CD4-positive, alpha-beta T cell (primary cell): ENCODE measurements at regions not wholly inside any gene's neighbourhood (a gene's known extent, or its start where the extent isn't known, plus 50 kb on each side); places are given as distances from the start of the nearest gene placed in this dataset.

Experiments
- ATAC-seq: fragments of 200-7000 bp; cut with Tn5 transposase; one replicate; pipeline ENCODE4 v1.10.0; 2022; ENCODE audit warnings: mild to moderate bottlenecking; ENCODE audit not compliant: poor library complexity
- CTCF ChIA-PET: fragments of 350-600 bp; sonication (Branson Sonifier 250); formaldehyde crosslinking; loops from one replicate; lab custom pipeline; 2021; ENCODE audit warnings: antibody characterized with exemption, inconsistent platforms; lab: Charles Lee
- POLR2A ChIA-PET: fragments of 350-600 bp; sonication (Branson Sonifier 250); formaldehyde crosslinking; loops from one replicate; lab custom pipeline; 2021; ENCODE audit warnings: antibody characterized with exemption, inconsistent platforms; lab: Charles Lee
- DNase-seq, 14 experiments: peaks; one replicate each; pipeline ENCODE4 v3.0.0-alpha.2; 2013 to 2020; ENCODE audit warnings: mixed read lengths in 2 of 14
- H3K27ac ChIP-seq, 2 donors: one replicate each; pipeline versions ENCODE4 v1.5.1 to v1.7.0; 2013; ENCODE audit warnings: low read length in 2 of 2, low read depth in 1 of 2, mild to moderate bottlenecking in 1 of 2
- H3K27me3 ChIP-seq, 2 experiments: 1 replicate in 1 of 2; 2 replicates in 1 of 2; pipeline versions ENCODE4 v1.6.1 to v1.7.0; 2013; ENCODE audit warnings: low read length in 2 of 2, control low read depth in 1 of 2, mild to moderate bottlenecking in 1 of 2, moderate library complexity in 1 of 2; ENCODE audit not compliant: insufficient read depth in 2 of 2, control insufficient read depth in 1 of 2
- H3K36me3 ChIP-seq: one replicate; pipeline ENCODE4 v1.6.1; 2013; ENCODE audit warnings: low read length, control low read depth; ENCODE audit not compliant: insufficient read depth
- H3K4me1 ChIP-seq: one replicate; pipeline ENCODE4 v1.6.1; 2013; ENCODE audit warnings: low read length, control low read depth; ENCODE audit not compliant: insufficient read depth
- H3K4me3 ChIP-seq: one replicate; pipeline ENCODE4 v1.5.1; 2013; ENCODE audit warnings: mild to moderate bottlenecking, low read length, moderate library complexity
- H3K9me3 ChIP-seq, 2 experiments: 1 replicate in 1 of 2; 2 replicates in 1 of 2; pipeline versions ENCODE4 v1.6.1 to v1.7.0; 2013; ENCODE audit warnings: low read length in 2 of 2, mild to moderate bottlenecking in 2 of 2, control low read depth in 1 of 2, moderate library complexity in 1 of 2; ENCODE audit not compliant: control insufficient read depth in 1 of 2, insufficient read depth in 1 of 2
- H3K27ac Mint-ChIP-seq: one replicate; pipeline ENCODE4 v1.8.0; 2020; ENCODE audit warnings: mixed read lengths
- H3K27me3 Mint-ChIP-seq: one replicate; pipeline ENCODE4 v1.8.0; 2021; ENCODE audit warnings: mixed read lengths
- H3K36me3 Mint-ChIP-seq: one replicate; pipeline ENCODE4 v1.8.0; 2021; ENCODE audit warnings: low read depth, mixed read lengths
- H3K4me1 Mint-ChIP-seq: one replicate; pipeline ENCODE4 v1.8.0; 2021; ENCODE audit warnings: low read depth, mixed read lengths
- H3K4me3 Mint-ChIP-seq: one replicate; pipeline ENCODE4 v1.8.0; 2020; ENCODE audit warnings: mild to moderate bottlenecking, mixed read lengths
- H3K9me3 Mint-ChIP-seq: one replicate; pipeline ENCODE4 v1.8.0; 2020; ENCODE audit warnings: mixed read lengths
- CTCF ChIP-seq: fragments of 200-600 bp; IDR thresholded peaks from one replicate; pipeline ENCODE4 v1.8.0; 2022; ENCODE audit warnings: antibody characterized with exemption, mild to moderate bottlenecking
- intact Hi-C, 2 experiments: fragments of 100-400 bp; cut with DNase I in 1 of 2; cut with micrococcal nuclease in 1 of 2; formaldehyde crosslinking; loops; one replicate each; pipeline versions ENCODE4 v1.15.1 to v1.9.0; 2023 to 2025; cut with DNase I, micrococcal nuclease

GRCh38 chr9:82206490-82206889, 217.9 kb downstream of the SPATA31D1 start:
- Mint-ChIP-seq H3K4me3 (no peak overlapping the region), H3K9me3 (peaks cover 6% of the 10 kb centered on the region), H3K4me1 (no peaks in the 10 kb centered on the region), H3K36me3 (no peaks in the 10 kb centered on the region), H3K27me3 (no peaks in the 10 kb centered on the region), H3K27ac (no peak overlapping the region)
- Histone ChIP-seq H3K9me3 (peaks cover 0 to 8% of the 10 kb centered on the region in 2 experiments), H3K27me3 (no peaks in the 10 kb centered on the region), H3K4me1 (no peaks in the 10 kb centered on the region), H3K27ac (no peak overlapping the region), H3K4me3 (no peak overlapping the region), H3K36me3 (no peaks in the 10 kb centered on the region)
- ATAC-seq = no peak
- ChIA-PET CTCF (no interaction called here), POLR2A (no interaction called here)
- intact Hi-C loops = no loop called here
- no peak for DNase-seq
- TF ChIP-seq CTCF = no peak

GRCh38 chr9:82206946-82207345, 218.4 kb downstream of the SPATA31D1 start:
- CTCF ChIA-PET = no interaction called here
- DNase-seq = no peak
- no peaks in the 10 kb centered on the region for H3K36me3 Mint-ChIP-seq
- no peak overlapping the region for H3K4me3 Mint-ChIP-seq
- no peak overlapping the region for H3K27ac ChIP-seq
- H3K36me3 ChIP-seq = no peaks in the 10 kb centered on the region
- H3K9me3 Mint-ChIP-seq = peaks cover 6% of the 10 kb centered on the region
- no peak overlapping the region for H3K4me3 ChIP-seq
- H3K4me1 ChIP-seq = no peaks in the 10 kb centered on the region
- H3K27ac Mint-ChIP-seq = no peak overlapping the region
- H3K9me3 ChIP-seq = peaks cover 0 to 8% of the 10 kb centered on the region in 2 experiments
- POLR2A ChIA-PET = no interaction called here
- H3K27me3 ChIP-seq = no peaks in the 10 kb centered on the region
- ATAC-seq = no peak
- intact Hi-C loops = no loop called here
- no peaks in the 10 kb centered on the region for H3K27me3 Mint-ChIP-seq
- no peaks in the 10 kb centered on the region for H3K4me1 Mint-ChIP-seq
- no peak for TF ChIP-seq CTCF

GRCh38 chr9:82208741-82209450, 220.3 kb downstream of the SPATA31D1 start:
- intact Hi-C loops = no loop called here
- ChIA-PET POLR2A (no interaction called here), CTCF (no interaction called here)
- Histone ChIP-seq H3K4me1 (no peaks in the 10 kb centered on the region), H3K27me3 (no peaks in the 10 kb centered on the region), H3K4me3 (no peak overlapping the region), H3K27ac (no peak overlapping the region), H3K9me3 (peaks cover 4 to 8% of the 10 kb centered on the region in 2 experiments), H3K36me3 (no peaks in the 10 kb centered on the region)
- H3K4me1 Mint-ChIP-seq = no peaks in the 10 kb centered on the region
- ATAC-seq (no peak), DNase-seq (no peak)
- TF ChIP-seq CTCF = no peak
- no peak overlapping the region for H3K27ac Mint-ChIP-seq
- no peaks in the 10 kb centered on the region for H3K27me3 Mint-ChIP-seq
- no peak overlapping the region for H3K4me3 Mint-ChIP-seq
- H3K9me3 Mint-ChIP-seq = peaks cover 11% of the 10 kb centered on the region
- no peaks in the 10 kb centered on the region for H3K36me3 Mint-ChIP-seq
